Skin of body (tissue), 1 donor: ENCODE measurements at regions not wholly inside any gene's neighbourhood (a gene's known extent, or its start where the extent isn't known, plus 50 kb on each side); places are given as distances from the start of the nearest gene placed in this dataset.
"Not testable (repeated sequence)": the region's sequence is repeated elsewhere in the genome, so short reads cannot be mapped to it uniquely, and the experiment has no call there.

Experiments
- DNase-seq: peaks from one replicate; lab custom pipeline; 2025; lab: John Stamatoyannopoulos, UW

DNA sequence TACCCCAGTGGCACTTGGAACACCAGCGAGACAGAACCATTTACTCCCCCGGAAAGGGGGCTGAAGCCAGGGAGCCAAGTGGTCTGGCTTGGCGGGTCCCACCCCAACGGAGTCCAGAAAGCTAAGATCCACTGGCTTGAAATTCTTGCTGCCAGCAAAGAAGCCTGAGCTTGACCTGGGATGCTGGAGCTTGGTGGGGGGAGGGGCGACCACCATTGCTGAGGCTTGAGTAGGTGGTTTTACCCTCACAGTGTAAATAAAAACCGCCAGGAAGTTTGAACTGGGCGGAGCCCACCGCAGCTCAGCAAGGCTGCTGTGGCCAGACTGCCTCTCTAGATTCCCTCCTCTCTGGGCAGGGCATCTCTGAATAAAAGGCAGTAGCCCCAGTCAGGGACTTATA lies 62.8 kb downstream of the RPS24 start:
- not testable (repeated sequence) for DNase-seq

DNA sequence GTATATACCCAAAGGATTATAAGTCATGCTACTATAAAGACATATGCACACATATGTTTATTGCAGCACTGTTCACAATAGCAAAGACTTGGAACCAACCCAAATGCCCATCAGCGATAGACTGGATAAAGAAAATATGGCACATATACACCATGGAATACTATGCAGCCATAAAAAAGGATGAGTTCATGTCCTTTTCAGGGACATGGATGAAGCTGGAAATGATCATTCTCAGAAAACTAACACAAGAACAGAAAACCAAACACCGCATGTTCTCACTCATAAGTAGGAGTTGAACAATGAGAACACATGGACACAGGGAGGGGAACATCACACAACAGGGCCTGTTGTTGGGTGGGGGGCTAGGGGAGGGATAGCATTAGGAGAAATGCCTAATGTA lies 68.9 kb downstream of the RPS24 start:
- not testable (repeated sequence) for DNase-seq

DNA sequence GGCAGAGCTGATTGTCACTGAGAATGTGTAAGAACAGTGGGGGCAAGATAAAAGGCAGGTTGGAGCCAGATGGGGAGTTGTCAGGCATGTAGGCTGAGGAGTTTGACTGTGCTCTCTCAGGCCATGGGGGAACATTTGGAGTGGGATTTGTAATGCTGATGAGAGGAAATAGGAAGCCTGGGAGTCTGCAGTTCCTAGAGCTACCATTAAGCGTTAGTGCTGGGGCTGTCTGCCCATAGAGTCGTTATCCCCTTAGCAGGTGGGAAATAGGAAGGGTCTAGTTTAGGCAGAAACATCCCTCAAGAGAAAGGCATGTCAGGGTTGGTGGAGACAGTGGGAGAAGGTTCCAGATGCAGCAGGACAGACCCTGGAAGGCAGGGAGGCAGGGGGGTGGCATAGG lies 75.5 kb downstream of the RPS24 start:
- DNase-seq: no peak

DNA sequence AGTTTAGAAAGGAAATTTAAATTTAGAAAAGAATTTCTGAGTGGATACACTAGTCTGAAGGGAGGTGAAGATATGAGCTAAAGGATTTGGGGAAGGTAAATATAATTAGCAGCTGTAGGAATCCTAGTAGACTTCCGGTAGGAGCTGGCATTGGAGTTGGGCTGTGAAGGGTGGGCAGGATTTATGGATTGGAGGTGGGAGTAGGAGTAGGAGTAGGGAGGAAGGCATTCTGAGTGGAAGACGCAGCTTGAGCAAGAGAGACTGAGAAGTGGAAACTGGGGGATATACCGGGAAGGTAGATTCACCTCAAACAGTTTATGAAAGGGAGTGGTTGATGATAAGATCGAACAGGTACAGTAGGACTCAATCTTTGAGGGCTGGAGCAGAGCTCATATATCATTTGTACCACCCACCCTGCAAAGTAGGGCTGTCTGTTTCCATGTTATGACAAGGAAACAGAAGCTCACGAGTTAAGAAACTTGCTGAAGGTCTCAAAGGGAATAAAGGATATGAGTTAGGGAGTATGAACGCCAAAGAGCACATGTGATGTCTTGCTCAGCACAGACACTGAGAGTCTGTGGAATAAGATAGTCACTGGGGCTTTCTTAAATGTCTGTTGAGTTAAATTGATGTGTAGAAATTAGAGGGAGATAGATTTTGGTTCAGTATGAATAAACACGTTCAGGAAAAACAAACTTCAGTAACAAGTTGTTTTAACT lies 81.6 kb downstream of the RPS24 start:
- no peak for DNase-seq

DNA sequence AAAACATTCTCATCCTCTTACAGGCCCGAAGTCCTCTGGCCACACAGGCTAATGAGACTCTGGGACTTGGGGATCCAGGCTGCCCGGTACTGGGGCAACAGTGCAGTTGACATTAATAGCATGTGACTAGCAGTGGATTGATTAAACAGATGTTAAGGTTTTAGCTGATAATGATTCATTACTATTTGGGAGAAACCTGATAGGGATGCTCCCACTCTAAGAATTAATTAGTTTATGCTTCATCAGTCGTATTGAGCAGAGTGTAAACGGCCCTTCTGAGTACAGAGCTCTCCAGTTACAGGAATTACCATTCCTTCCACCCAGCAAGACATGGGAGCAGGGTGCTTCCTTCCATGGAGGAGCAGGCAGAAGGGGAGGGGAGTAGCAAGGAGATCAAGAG lies 82.7 kb downstream of the RPS24 start:
- no peak for DNase-seq

DNA sequence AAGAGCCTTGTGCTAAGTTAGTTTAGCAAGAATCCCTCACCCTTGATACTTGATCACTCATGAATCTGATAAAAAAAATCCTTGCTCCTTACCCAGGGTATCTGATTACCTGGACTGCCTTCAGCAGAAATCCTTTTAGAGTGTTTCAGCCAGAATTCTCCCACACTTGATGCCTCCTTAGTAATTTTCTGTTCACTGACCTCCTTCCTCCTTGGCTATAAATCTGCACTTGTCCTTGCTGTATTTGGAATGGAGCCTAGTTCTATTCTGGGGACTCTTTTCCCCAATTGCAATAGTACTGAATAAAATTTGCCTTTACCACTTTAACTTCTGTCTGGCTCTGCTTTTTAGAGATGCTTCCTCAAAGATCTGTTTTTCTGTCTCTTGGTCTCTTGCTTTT lies 84.9 kb downstream of the RPS24 start:
- DNase-seq: no peak

DNA sequence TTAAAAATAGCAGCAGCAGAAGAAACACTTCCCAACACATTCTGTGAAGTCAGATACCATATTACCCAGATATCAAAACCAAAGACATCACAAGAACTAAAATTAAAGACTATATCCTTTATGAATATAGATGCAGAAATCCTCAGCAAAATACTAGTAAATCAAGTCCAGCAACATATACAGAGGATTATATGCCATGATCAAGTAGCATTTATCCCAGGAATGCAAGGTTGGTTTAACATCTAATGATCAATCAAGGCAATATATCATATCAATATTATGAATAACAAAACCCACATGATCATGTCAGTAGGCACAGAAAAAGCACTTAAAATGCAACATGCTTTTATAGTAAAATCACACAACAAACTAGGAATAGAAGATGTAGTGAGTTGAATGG lies 88.1 kb downstream of the RPS24 start:
- DNase-seq: no peak

DNA sequence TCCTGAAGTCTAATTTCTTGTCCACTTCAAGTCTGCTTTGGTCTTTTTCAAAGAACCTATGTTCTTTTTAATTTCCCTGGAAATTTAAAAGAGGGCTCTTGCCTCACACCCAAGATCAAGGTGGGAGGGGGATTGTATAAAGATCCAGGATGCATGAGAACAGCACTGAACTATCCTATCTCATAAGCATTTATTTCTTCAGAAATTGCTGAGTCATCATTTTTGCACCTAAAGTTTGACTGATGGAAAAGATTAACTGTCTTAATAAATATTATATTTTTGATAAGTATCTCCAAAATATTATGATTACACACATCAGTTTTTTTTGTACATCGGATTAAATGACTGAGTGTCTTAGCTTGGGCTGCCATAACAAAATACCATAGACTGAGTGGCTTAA lies 90.5 kb downstream of the RPS24 start:
- DNase-seq: no peak

DNA sequence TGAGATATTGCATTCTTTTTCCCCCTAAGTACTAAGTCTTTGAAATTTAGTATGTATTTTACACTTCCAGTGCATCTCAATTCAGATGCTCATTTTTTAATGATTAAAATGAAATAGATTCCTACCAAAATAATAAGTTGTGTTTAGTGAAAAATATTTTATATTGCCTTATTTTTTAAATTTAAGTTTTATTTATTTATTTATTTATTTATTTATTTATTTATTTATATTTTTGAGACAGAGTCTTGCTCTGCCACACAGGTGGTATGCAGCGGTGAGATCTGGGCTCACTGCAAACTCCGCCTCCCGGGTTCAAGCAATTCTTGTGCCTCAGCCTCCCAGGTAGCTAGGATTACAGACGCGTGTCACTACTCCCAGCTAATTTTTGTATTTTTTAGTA lies 95.5 kb downstream of the RPS24 start:
- no peak for DNase-seq

DNA sequence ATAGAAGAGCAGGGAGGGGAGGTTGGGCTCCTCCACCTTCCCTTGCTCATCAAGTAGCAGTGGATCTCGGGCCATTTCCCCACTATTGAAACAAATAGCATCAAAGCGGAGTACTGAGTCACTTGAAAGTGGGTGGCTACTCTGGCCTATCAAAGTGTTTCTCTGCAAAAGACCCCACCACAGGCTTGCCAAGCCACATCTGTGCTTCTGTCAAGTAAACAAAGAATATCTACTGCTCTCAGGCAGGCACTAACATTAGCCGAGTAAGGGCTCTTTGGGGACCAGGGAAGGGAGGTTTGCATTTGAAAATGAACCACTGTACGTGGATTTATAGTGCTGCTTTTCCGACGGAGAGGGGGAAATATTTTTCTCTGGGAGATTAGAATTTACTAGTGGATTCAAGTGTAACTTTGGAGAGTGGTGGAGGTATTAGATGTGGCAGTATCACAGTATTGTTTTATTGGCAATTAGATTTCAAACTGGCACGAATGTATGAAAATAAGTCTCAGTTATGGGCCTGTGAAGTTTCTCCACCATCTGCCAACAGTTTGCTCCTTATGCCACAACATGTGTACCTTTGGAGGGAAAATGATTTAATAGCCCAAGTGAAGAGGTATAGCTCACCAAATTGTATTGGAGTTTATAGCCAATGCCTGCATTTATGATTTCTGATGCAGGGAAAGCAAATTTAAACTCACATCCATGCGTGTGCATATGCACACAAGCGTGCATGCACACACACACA lies 97.5 kb downstream of the RPS24 start:
- DNase-seq: no peak

DNA sequence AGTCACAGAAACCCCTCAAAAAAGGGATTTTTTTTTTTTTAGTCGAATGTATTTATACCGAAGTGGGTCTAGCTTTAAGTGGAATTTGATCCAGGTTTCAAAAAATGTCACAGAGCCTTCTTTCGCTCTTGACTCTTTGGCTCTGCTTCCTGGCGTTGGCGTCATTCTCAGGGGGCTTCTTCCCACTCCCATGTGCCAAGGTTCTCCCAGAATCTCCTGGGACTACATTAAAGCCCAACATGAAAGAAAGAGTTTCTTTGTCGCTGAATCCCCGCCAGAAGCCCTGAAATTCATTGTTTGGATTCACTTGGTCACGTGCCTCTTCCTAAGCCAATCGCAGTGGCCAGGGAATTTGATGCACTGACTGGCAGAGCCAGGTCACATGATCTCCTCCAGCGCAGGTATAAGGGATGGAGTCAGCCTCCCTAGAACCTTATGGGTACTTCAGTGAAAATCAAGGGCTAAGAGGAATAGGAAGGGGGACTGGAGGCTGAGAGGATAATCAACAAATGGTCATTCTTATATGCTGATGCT lies 101.2 kb downstream of the RPS24 start:
- no peak for DNase-seq

DNA sequence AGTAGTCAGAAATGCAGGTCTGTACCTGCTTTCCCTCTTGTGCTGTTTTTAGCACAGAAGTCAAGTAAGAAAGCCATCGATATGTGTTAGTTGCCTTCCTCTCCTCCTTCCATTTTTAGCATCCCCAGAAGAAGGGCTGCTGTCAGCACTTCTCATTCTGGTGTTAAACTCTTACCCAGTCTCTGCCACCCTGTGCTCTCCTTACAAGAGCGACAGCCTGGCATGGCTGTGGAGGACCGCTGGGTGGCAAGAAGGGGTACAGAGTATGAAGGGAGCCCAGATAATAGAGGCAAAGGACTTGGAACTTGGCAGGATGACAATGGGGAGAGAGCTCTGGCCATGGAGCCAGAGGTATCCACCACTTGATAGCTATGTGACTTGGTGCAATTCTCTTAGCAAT lies 103.5 kb downstream of the RPS24 start:
- DNase-seq: no peak

DNA sequence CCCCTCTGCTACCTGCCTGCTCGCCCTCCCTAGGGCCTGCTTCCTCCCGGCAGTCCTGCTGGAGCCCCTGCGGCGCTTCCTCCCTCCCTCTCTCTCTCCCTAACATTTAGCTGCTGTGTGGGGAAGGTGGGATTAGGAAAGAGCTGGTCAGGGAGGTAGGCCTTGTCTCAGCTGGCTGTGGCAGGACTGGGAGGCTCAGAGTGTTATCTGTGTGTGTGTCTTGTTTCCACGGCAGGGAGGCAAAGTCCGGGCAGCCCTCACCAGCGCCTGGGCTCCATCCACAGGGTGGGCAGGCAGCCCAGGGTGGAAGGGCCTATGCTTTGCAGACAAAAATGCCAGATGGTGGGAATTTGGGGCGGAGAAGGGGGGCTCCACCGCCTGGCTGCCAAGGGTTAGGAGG lies 105.7 kb downstream of the RPS24 start:
- peak; percentile 16 for DNase-seq

DNA sequence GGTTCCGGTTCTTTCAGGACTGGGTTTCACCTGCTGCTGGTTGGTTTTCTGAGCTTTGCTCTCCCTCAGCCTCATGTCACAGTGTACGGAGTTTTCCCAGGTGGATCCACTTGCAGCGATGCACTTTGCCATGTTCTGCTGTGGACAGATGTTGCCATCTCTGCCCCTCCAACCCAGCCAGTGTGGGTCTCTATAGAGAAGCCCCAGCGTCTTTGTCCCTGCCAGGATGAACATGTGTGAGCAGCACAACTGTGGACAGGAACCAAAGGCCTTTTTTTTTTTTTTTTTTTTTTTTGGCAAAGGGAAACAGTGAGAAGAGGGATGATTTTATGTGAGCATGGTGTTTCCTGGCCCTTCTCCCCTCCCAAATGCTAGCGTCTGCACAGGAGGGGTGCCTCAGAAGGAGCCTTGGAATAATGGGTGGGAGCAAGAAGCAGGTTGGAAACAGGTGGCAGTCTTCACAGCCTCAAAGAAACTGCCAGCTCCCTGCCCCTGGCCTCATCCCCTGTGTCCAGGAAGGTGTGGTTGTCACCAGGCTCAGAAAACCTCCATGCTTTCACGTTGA lies 106.5 kb downstream of the RPS24 start:
- DNase-seq: no peak

DNA sequence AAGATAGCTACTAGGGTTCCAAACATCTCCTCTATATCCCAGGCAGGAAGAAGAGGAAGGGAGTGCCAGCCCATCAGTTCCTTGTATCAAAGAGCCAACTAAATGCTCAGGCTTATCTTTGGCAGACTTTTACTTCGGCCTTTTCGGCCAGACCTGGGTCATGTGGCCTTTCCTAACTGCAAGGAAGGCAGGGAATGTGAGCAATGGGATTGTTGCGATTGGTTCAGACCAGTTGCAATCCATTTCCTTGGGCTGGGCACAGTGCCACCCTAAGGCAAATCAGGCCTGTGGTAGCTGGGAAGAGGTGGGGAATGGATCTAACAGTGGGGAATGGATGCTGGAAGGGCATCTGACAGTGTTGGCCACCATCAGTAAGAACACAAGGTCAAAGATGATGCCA lies 109.9 kb downstream of the RPS24 start:
- DNase-seq: no peak

DNA sequence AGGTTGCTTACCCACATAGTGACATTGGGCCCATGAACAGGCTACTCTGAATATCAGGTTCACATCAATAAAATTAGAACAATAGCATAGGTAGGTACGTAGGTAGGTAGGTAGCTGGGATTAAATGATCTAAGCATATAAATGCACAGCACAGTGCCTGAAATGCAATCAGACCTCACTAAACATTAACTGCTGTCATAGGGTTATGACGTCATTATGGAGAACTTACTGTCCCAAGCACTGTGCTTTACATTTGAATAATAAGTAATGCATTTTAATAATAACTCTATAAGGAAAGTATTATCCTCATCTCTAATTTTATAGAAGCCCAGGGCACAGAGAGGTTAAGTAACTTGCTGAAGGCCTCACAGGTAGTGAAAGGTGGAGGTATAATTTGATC lies 112.5 kb downstream of the RPS24 start:
- DNase-seq: no peak

DNA sequence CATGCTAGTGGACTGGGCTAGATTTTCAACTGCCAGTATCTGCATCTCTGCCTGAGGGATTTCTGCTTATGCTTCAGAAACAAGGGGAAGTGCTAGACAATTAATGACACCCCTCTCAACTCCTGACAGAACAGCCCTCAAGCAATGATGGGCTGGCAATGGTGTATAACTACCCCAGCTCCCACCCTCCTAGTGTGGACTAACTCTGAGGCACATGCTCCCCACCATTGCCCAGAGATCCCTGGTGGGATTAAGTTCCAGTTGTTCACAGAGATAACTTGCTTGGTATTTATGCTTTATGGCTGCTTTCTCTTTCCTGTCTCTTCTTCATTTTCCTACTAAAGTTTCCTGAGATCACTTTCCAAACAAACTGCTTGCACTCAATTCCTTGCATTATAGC lies 113.5 kb downstream of the RPS24 start:
- no peak for DNase-seq

DNA sequence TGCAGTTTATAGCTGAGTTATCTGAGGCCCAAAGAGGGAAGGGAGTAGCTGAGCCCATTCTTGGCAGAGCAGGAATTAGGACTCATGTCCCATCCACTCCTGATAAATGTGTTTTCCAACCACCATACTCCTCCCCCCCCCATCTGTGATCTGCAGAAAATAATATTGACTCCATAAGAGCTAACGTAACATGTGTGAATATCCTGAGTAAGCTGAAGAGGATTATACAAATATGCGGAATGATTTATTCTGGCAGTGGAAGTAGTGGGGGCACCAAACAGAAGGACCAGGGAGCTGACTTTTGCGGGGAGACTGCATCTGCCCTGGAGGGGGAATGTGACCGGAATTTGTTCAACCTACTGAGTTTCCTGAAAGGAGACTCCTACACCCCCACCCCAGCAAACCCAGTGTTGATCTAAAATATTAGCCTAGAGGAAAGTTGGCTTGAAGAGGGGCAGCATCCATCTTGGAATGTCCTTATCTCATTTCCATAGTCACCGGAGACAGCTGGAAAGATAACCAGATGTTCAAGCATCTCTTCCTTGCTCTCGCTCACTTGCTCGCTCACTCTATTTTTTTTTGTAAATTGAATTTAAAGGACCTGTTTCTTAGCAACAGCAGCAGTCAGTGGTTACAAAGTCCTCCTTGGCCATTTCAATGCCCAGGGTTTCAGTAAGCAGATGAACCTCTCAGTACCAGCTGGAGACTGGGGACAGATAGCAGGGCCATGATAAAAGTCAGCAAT lies 114.7 kb downstream of the RPS24 start:
- DNase-seq: peak; percentile 36

DNA sequence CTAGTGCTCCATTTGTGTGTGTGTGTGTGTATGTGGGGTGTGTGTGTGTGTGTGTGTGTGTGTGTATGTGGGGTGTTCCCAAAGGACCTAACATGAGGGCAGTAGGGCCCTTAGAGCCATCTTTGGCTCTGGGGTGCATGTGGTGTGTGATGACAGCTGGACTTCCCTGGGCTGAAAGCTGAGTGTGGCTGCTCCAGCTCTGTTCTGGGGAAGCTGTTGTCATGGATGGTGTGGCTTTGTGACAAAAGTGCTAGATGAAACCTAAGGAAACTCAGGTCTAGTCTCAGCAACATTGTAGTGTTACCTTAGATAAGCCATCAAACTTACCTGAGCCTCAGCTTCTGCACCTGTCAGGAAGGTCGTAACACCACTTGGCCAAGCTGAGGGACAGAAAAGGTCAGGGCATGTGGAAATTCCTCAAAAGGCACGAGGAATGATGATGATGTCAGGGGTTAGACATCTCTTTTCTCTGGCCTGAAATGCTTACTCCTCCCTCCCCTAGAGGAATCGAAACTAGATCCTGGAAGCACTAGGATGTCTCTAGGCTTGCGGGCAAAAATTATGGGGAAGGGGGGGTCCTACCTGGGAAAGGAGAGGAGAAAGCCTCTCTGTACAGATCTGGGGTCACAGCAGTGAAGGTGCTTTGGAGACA lies 115.4 kb downstream of the RPS24 start:
- DNase-seq: peak; percentile 43

DNA sequence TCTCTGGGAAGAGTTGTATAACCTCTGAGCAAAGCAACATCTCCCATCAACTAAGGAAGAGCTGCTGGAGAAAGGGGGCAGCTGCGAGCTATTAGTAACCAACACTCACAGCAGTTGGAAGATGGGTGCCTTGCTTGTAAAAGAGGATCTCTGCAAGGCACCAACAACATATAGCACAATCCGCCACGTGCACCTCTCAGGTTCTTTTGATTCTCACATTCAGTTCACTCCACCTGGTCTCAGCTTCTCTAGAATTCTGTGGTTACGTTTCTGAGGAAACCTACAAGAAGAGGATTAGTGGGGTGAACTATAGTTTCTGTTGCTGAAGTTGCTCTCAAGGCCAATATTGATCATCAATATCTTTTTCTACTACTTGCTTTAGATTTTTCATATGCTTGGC lies 117.1 kb downstream of the RPS24 start:
- no peak for DNase-seq

DNA sequence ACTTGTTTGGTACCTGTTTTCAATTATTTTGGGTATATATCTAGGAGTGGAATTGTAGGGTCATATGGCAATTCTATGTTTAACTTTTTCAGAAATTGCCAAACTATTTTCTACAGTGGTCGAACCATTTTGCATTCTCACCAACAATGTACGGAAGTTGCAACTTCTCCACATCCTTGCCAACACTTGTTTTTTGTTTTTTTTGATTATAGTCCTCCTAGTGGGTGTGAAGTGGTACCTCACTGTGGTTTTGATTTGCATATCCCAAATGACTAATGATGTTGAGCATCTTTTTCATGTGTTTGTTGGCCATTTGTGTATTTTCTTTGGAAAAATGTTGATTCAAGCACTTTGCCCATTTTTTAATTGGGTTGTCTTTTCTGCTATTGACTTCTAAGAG lies 122.1 kb downstream of the RPS24 start:
- no peak for DNase-seq
